ENCODE measurements at regions not wholly inside any gene's neighbourhood (a gene's known extent, or its start where the extent isn't known, plus 50 kb on each side); places are given as distances from the start of the nearest gene placed in this dataset.

DNA sequence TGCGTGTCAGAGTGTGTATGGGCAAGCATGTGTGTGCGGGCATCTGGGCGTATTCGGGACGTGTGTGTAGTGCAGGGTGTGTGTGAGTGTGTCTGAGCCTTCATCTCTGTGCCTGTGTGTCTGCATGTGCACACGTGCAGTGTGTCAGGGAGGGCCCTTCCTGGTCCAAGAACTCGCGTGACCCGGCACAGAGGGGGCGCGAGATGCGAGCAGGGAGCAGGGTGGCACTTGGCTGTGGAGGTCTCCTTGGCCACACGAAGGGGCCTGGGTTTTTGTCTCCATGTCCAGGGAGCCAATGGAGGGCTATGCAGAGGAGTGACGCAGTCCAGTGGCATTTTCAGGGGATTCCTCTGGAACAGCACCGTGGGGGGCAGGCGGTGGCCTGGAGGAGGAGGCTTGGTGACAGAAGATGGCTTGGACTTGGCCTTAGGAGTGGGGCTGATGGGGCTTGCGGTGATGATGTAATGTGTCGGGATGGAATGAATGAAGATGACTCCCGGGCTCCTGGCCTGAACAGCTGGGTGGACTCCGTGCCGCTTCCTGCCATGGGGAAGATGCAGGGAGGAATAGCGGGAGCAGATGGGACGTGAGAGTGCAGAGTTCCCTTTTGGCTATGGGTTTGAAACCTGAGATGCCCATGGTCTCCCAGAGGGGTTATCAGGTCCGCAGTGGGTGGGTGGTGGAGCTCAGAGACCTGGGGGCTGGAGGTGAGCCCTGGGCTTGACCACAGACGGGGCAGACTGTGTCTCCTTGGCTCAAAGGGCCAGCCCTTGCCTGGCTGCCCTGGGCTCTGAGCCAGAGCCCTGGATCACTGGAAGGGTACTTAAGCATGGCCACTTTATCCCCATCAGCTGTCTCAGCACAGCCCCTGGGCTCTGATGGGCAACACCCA is 208.3 kb downstream of the PHETA1 start:
- no peak for DNase-seq (ENCODE audit: low read depth in 2 of 3, low spot score in 2 of 3)

DNA sequence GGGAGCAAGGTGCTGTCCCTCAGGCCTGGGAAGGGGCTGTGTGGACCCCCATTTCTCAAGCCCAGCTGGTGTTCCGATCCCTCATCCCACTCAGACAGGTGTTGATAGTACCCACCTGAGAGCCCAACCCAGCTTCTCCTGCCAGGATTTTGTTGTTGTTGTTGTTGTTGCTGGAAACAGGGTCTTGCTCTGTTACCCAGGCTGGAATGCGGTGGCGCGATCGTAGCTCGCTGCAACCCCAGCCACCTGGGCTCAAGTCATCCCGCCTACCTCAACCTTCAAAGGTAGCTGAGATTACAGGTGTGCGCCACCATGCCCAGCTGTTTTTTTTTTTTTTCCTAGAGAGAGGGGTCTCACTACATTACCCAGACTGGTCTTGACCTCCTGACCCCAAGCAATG is 209.9 kb downstream of the PHETA1 start:
- no peak for DNase-seq (ENCODE audit: low read depth in 2 of 3, low spot score in 2 of 3)

DNA sequence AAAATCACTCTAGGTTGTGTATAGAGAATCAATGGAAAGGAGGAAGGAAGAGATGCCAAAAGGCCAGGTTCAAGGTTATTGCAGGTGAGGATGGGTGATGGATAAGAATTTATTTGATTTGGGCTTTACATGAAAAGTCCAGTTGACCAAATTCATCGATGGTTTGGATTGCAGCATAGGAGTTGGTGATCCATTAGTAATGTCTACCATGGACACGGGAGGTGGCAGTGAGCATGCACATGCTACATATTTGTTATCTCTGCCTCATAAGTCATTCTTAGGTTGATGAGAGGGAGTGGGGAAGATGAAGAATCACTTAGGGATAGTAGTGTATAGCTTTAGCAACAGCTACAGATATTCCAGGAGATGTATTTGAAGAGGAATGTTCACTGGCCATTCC is 211.4 kb downstream of the PHETA1 start:
- no peak for DNase-seq (ENCODE audit: low read depth in 2 of 3, low spot score in 2 of 3)

DNA sequence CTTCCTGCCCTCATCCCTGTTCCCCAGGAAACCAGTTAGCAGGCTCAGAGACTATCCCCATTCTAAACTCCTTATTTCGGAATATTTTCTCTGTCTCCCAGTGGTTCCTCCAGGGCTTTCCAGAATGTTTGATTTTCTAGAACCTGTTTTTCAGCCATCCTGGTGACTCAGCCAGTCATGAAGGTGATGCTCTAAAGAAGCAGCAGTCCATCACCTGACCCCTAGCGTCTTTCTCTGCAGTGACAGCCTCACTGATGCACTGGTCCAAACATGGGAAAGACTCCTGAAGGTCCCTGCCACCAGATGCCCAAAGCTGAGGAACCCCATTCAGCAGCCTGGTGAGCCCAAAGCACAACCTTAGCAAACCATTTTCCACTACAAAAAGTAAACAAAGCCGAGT is 212.6 kb downstream of the PHETA1 start:
- no peak for DNase-seq (ENCODE audit: low read depth in 2 of 3, low spot score in 2 of 3)

DNA sequence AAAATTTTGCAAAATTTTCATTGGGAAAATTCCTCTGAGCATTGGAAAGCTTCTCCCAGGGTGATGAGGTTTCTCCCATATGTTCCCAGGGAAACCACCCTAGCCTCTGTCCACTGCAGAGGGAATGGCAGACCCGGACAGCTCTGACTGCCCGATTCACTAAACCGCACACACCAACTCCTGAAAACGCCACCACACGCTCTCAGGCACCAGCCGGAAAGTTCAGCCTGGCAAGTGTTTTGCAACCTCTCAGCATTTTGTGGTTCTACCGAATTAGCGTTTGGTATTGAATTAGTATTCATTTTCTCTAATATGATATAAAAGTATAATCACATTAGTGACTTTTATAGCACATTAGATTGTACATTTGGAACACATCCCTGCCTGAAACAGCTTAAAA is 213.4 kb downstream of the PHETA1 start:
- DNase-seq (ENCODE audit: low read depth in 2 of 3, low spot score in 2 of 3): no peak

DNA sequence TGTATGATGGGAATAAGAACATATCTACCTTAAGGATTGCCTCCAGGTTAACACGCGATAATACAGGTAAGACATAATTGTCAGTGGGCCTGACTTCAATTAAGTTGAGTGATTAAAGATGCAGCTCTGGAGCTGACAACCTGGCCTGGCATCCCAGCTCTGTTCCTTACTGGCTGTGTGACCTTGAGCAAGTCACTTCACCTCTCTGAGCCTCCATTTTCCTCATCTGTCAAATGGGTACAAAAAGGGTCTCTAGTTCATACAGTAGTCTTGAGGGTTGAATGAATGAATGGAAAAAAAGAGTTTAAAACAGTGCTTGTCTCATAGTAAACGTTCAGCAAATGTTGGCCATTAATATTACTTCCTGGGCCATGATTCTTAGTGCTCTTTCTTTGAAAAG is 213.9 kb downstream of the PHETA1 start:
- DNase-seq (ENCODE audit: low read depth in 2 of 3, low spot score in 2 of 3): no peak

DNA sequence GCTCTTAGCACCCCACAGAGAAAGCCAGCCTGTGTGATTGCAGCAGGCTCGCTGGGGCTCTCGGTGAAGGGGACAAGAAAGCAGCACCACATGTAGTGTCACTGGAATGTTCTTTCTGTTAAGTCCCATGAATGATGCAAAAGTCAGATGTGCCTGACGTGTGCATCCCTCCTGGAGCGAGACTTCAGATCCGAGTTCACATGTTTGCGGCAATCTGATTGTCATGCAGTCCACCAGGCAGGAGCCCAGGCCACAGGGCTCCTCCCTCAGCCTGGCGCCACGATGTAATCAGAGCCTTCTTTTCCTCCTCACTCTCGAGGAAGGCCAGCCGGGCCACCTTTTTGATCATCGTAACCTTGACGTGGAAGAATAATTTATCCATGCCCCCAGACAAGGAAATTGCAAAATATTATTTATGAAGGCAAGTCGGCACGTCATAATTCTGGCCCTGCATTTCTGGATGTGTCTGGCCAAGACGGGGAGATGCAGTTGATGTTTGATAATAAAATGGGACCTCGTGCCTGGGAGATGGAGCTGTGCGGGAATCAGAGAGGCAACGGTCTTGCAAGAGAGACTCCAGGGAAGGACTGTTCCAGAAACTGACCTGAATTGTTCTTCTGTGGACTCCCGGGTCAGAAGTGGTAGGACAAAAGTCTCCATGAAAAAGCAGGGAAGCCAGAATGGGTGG is 214.6 kb downstream of the PHETA1 start:
- DNase-seq (ENCODE audit: low read depth in 2 of 3, low spot score in 2 of 3): no peak

DNA sequence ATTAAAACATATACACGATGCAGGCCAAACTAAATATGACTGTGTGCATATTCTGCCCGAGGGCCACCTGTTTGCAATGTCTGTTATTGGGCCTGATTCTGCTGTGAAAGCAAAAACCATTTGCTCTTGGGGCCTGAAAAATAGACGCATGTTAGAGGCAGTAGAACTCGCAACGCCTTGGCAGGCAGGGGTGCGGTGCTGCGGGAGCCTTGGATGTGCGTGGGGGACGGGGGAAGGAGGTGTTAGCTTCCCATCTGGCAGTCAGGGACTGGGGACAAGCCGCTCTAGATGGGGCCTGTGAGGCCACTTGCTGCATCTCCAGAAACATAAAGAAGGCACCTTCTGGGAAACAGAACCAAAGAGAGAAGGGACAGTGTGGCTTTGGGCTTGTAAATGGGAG is 216.3 kb downstream of the PHETA1 start:
- no peak for DNase-seq (ENCODE audit: low read depth in 2 of 3, low spot score in 2 of 3)

DNA sequence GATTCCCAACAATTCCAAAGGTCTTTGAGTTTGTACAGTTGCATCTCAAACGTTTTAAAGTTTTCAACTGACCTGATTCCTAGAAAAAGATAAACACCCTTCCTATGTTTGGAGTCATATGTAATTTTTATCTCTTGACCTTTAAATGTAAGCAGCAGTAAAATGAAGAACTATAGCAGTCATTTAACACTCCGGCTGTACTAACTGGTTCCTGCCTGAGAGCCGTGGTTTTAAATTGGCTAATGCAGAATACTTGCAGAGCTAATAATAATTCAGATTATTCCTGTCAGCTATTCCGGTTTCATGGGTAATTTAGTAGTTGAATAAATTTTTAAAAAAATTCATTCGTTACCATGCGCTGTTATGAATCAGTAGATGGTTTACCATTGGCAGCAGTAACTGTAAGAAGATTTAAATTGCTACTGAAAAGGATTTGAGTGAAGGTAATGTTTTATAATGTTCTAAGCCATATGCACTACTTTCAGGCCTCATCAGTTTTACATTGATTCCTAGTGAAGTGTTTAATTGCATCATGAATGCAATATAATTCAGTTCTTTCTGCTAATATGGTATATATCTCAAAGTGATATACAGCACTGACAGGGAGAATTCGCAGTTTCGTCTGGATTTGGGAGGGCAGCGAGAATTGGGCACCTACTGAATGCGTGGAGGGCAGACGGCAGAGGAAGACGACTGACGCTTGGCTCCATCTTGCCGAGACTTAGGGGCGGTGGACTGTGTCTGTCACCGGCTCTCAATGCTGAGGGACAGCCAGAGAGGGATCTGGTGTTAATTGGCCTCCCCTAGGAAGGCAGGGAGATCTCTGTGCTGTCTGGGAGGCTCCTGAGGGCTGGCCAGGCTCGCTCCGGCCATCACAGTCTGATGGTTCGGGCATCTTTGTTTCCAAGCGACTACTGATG is 217.7 kb downstream of the PHETA1 start:
- DNase-seq (ENCODE audit: low read depth in 2 of 3, low spot score in 2 of 3): no peak

DNA sequence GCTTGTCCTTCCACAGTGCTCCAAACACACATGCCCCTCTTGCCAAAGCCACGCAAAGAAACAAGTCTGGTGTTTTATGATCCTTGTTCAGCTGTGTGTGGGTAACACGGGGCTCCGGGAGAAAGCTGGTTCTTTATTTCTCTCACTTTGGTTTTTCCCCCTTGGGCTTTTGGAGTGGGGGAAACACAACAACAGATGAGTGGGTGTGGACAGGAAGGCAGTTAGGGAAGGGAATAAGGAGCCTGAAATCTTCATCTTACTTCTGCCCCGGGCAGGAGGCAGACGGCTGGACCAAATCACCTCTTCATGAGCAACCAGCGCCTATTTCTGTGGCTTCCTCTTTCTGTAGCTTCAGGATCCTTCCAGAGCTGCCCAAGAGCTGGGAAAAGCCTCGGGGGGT is 218.5 kb downstream of the PHETA1 start:
- no peak for DNase-seq (ENCODE audit: low read depth in 2 of 3, low spot score in 2 of 3)

DNA sequence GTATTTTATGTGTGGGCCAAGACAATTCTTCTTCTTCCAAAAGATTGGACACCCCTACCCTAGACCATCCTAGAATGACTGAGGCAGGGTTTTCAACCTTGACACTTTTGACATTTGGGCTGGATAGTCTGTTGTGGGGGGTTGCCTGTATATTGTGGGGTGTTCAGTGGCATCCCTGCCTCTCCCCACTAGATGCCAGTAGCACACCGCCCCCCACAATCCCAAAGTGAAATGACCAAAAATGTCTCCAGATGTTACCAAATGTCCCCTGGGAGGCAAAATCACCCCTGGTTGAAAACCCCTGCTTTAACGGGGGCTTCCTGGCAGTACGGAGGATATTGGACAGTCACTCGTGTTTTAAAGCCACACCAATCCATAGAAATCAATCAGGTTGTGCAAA is 219.6 kb downstream of the PHETA1 start:
- no peak for DNase-seq (ENCODE audit: low read depth in 2 of 3, low spot score in 2 of 3)

DNA sequence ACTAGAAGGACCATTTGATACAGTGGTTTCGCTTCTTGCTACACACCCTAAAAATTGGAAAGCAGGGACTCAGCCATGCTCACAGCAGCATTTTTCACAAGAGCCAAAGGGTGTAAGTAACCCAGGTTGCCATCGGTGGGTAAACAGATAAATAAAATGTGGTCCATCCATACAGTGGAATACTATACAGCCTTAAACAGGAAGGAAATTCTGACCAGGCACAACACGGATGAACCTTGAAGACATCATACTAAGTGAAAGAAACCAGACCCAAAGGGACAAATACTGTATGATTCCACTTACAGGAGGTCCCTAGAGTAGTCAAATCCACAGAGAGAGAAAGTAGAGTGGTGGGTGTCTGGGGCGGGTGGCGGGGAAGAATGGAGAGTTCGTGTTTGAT is 220.9 kb downstream of the PHETA1 start:
- DNase-seq (ENCODE audit: low read depth in 2 of 3, low spot score in 2 of 3): no peak

DNA sequence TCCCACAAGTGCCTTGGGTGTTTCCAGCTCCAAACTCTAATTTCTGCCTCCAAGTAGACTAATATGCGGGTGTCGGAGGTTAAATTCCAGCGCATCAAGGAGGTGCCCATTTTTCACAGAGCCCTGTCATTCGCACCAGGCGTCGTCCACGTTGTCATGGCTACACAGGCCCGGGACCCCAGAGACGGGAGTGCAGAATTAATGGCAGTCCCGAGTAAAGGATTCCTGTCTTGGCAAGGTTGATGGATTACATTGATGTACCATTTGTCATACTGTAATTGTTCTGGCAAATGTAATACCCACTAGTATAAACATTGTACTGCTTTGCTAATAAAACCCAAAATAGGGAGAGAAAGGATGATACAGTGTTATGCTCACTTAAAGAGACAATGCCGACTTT is 222.9 kb upstream of the MYL2 start:
- no peak for DNase-seq (ENCODE audit: low read depth in 2 of 3, low spot score in 2 of 3)

DNA sequence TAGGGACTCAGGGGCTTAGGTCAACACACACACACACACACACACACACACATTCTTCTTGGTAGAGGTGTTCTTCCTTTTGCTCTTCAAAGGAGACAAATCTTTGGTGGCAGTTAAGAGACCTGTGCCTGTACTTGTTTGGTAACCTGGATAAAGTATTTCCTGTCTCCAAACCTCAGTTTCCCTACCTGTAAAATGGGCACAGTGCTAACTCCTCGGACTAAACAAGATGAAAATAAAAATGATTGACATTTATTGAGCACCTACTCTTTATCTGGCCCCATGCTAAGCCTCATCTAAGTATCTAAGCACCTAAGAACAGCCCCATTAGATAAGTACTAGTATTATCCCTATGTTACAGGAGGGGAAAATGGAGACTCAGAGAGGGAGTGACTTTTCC is 220.8 kb upstream of the MYL2 start:
- no peak for DNase-seq (ENCODE audit: low read depth in 2 of 3, low spot score in 2 of 3)

DNA sequence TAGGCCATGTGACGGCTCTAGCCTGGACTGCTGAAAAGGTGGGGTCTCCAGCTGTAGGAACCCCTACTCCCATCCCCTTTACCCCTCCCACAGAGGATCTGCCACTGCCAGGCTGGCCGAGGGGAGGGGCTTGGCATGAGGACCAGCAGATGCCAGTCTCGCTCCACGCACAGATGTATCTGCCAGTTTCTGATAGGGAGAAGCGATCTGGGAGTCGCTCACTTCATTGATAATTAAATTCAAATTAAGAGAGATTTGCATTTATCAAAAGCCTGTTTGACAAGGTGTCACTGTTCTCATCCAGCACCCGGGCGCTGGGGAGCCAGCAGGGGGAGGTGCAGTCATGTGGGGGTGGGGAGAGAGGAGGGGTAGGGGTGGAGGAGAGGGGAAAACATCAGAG is 217.6 kb upstream of the MYL2 start:
- no peak for DNase-seq (ENCODE audit: low read depth in 2 of 3, low spot score in 2 of 3)

DNA sequence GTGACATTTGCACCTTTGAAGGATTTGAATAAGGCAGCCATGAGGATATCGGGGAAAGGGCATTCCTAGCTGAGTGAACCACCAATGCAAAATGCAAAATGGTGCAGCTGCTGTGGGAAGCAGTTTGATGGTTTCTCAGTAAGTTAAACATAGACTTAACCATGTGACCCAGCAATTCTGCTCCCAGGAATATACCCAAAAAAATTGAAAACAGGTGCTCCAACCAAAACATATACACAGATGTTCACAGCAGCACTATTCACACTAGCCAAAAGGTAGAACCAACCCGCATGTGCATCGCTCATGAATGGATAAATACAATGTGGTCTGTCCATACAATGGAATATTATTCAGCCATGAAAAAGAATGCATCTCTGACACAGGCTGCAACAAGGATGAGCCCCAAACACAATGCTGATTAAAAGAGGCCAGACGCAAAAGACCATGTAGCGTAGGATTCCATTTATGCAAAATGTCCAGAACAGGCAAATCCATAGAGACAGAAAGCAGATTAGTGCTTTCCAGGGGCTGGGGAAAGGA is 215.0 kb upstream of the MYL2 start:
- no peak for DNase-seq (ENCODE audit: low read depth in 2 of 3, low spot score in 2 of 3)

DNA sequence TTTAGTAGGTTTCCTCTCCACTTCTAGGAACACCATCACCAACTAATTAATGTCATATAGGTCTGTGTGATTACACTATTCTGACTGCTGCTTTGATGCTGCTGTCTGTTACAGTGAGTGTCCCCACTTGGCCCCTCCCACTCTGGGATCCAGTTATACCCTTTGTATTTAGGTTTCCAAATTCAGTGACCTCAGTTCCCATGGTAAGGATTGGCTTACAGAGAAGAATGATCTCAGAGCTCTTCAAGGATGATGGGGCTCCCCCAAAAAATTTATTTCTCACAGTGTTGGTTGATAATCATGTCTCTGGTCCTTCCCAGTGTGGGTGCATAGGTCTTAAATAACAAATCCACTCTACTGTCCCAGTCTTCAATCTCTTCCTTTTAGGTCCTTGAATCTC is 210.0 kb upstream of the MYL2 start:
- no peak for DNase-seq (ENCODE audit: low read depth in 2 of 3, low spot score in 2 of 3)

DNA sequence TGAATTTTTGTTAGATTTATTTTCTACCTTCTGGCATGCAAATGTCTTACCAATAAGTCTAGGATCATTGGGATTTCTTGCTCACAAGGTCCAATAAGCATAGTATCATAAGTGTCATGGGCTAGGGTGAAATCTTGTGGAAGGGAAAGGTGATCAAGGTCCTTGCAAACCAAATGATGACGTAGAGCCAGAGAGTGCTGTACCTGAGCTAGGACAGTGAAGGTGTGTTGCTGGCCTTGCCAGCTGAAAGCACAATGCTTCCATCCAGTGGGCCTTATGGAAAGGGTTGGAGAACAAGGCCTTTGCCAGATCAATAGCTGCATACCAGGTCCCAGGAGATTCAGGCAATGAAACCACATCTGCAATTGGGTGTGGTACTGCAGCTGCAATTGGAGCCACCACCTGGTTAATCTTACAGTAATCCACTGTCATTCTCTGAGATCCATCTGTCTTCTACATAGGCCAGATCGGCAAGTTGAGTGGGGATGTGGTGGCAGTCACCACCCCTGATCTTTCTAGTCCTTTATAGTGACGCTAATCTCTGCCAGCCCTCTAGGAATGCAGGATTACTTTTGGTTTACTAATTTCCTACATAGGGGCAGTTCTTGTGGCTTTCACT is 208.9 kb upstream of the MYL2 start:
- no peak for DNase-seq (ENCODE audit: low read depth in 2 of 3, low spot score in 2 of 3)

DNA sequence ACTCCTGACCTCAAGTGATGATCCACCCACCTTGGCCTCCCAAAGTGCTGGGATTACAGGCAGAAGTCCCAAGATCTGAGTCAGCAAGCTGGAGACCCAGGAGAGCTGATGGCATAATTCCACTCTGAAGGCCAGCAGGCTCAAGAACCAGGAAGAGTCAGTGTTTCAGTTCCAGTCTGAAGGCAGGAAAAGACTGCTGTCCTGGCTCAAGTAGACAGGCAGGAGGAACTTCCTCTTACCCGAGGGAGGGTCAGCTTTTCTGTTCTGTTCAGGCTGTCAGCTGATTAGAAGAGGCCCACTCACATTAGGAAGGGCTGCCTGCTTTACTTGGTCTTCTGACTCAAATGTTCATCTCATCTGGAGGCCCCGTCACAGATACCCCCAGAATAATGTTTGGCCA is 206.0 kb upstream of the MYL2 start:
- DNase-seq (ENCODE audit: low read depth in 2 of 3, low spot score in 2 of 3): no peak

DNA sequence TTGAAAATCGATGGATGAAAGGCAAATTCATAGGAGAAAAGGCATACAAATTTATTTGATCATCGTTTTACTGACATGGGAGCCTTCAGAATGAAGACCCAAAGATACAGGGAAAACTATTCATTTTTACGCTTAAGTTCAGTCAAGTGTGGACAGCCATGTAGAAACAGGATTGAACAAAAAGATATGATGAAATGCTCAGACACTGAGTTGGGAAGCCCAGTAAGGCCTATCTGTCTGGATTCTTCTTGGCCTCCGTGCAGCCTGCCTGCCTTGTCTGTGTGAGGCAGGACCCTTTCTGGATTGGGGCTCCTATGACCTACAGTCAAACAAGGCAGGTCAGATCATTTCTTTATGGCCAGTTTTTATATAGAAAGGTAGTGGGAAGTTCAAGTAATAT is 203.8 kb upstream of the MYL2 start:
- no peak for DNase-seq (ENCODE audit: low read depth in 2 of 3, low spot score in 2 of 3)

DNA sequence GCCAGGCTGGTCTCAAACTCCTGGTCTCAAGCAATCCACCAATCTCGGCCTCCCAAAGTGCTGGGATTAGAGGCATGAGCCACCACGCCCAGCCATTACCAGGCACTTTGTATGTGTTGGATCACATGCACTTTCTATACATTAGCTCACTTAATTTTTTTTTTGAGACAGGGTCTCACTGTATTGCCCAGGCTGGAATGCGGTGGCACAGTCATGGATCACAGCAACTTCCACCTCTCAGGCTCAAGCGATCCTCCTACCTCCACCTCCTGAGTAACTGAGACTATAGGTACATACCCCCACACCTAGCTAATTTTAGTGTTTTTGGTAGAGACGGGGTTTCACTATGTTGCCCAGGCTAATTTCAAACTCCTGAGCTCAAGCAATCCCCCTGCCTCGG is 203.0 kb upstream of the MYL2 start:
- no peak for DNase-seq (ENCODE audit: low read depth in 2 of 3, low spot score in 2 of 3)

Measured in activated CD8-positive, alpha-beta memory T cell treated with anti-CD3 and anti-CD28 coated beads for 48 hours (primary cell).